ENCODE measurements at regions not wholly inside any gene's neighbourhood (a gene's known extent, or its start where the extent isn't known, plus 50 kb on each side); places are given as distances from the start of the nearest gene placed in this dataset.
"Not testable (repeated sequence)": the region's sequence is repeated elsewhere in the genome, so short reads cannot be mapped to it uniquely, and the experiment has no call there.

DNA sequence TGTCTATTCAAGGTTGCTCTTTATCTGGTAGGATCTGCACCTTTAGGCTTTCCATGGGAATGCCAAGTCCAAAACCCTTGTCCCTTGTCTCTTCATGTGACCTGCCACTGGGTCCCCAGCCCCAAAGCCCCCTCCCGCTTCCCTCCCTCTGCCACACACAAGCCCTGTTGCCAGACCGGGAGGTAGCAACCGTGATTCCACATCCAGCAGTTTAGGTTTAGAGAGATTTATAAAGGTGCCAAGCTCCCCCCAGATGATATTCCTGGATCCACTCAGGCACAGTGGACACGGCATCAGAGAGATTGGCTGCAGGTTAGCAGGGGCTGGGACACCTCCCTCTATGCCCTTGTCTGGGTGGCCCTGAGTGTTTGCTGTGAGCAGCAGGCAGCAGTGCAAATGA is 504.7 kb downstream of the CCDC171 start:
- no peak for DNase-seq

DNA sequence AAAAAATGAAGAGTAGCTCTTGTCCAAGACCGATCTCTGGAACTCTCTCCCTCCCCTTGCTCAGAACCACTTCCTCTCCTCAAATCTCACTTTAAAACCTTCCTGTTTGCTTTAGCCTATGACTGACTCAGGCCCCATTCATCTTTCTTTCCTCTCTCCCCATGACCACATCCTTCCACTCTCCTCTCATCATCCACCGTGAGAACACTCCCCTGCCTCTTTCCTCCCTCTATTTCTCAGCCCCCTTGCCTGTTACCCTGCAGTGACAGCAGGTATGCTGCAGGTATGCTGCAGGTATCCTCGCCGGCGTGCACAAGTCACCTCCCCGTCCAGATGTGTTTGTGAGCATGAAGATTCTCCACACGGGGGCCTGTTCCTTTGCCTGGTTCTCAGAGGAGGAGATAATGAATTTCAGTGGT is 505.3 kb downstream of the CCDC171 start:
- DNase-seq, result no peak

DNA sequence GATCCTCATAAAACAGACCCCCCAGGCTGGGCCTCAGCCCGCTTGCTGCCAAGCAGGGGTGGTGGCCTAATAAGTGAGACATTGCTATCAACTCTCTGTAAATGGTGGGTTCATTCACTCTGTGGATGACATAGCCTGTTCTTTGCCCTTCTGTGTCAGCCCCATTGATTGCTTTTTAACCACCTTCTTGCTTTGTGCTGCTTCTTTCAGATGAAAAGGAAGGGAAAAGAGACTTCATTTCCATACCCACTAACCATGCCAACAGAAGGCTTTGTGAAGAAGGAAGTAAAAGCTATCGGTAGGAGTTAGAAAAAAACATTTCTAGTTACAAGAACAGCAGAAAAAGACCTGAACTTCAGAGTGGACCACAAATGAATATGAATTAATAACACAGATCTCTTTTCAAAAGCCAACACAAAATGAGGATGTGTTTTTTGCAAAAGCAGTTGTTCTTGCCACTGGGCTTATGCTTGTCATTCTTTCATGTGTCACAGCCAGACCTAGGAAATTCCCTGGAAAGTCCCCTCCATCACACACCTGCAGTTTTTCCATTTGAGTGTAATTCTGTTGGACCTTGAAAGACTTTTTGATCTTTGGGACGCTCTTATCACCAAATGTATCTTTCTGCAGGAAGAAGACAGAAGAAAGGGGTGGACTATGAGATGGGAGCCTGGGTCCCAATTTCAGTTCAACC is 507.7 kb downstream of the CCDC171 start:
- no peak for DNase-seq

DNA sequence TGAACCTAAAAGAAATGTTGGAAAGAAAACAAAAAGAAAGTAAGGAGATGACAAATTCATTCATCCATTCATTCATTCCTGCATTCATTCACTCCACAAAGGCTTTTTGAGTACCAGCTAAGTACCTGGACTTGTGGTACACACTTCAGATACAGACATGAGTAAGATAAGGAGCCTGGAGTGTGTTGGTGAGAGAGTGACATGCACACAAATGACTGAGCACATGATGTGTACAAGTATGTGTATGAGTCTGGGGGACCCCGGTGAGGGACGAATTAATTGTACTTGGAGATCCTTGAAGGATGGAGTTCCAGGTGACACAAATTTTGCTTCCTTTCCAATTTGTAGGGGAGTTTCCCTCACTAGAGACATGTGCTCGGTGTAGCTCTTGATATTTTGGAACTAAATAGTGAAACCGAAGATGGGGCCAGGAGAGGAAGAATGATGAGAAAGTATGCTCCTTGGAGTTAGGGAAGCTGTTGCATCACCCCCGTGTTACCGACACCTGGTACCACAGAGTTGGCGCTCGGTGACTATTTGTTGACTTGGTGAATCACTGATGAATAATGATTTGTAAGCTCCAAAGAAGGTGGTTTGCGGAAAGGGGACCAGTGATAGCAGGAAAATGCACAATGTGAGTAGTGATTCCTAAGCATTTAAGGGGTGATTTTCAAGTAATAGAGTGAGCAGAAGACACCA is 509.8 kb downstream of the CCDC171 start:
- DNase-seq, result no peak

DNA sequence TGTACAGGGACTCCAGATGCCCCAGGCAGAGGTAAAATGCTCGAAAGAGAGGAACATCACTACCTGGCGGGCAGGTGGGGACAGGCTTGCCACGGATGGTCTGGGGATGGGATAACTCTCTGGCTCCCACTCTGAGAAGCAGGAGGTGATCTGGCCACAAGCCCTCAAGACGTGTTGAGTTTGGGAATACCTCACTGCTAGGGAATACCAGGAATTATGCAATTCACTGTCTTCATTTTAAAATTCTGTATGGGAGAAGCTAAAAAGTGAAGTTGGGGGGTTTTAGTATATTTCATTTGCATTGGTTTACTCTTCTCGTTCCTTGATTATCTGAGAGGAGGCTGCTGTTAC is 510.4 kb downstream of the CCDC171 start:
- no peak for DNase-seq

DNA sequence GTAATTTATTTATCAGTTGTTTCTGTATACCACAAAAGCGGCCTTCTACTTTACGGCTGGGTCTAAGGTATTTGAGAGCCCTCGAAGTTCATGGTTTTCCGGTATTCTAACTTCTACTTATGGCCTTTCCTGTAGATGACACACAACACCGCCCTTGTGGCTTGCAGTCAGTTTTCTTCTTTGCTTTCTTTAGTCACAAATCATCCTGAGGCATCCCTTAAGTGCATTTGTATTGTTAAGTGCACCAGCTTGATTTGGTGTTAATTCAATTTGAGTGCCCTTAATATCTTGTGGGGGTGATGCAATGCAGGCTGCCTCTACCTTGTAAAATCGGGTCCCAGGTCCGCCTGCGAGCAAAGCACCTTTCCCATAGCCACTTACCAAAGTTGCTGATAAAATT is 511.9 kb downstream of the CCDC171 start:
- no peak for DNase-seq

DNA sequence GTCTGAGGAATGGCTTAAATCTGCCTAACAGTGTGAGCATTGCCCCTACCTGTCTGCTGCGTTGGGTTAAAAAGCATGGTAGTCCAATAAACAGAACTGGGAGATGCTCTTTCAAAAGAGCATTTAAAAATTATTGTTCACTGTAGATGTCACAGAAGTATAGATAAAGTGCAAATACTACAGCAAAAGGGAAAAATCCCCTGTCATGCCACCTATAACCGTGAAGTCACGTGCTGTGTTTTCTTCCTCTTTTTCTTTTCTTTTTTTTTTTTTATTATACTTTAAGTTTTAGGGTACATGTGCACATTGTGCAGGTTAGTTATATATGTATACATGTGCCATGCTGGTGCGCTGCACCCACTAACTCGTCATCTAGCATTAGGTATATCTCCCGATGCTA is 513.4 kb downstream of the CCDC171 start:
- DNase-seq, result not testable (repeated sequence)

DNA sequence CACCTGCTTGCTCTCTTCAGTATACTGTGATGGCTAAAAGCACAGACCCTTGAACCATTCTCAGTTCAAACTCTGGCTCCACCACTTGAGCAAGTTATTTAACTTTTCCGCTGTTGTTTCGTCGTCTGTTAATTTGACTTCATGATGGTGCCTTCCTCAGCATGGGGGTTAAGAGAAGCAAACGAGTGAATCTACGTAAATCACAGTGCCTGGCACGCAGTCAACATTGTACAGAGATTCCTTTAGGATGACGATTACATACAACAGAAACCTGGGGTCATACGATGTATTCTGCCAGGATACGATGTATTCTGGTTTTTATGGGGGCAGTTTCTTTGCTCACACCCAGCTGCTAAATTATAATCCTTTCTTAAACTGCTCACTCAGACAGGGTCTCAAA is 515.6 kb downstream of the CCDC171 start:
- DNase-seq, result no peak

DNA sequence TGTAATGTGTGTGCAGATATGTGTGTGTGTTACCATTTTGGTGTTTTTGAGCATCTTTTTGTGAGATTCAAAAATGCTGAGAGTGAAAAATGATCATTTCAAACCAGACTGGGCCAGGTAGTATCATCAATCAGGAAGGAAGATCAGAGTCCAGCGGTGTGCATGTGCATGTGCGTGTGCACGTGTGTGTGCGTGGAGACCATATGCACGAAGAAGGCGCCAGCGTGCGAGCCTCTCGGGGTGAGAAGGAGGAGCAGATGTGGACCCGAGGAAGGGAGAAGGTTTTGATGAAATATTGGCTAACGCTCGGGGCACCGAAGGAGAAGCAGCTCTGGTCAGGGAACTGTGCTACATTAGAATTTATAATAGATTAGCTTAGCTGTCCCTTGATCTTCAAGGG is 516.4 kb downstream of the CCDC171 start:
- DNase-seq, result no peak

DNA sequence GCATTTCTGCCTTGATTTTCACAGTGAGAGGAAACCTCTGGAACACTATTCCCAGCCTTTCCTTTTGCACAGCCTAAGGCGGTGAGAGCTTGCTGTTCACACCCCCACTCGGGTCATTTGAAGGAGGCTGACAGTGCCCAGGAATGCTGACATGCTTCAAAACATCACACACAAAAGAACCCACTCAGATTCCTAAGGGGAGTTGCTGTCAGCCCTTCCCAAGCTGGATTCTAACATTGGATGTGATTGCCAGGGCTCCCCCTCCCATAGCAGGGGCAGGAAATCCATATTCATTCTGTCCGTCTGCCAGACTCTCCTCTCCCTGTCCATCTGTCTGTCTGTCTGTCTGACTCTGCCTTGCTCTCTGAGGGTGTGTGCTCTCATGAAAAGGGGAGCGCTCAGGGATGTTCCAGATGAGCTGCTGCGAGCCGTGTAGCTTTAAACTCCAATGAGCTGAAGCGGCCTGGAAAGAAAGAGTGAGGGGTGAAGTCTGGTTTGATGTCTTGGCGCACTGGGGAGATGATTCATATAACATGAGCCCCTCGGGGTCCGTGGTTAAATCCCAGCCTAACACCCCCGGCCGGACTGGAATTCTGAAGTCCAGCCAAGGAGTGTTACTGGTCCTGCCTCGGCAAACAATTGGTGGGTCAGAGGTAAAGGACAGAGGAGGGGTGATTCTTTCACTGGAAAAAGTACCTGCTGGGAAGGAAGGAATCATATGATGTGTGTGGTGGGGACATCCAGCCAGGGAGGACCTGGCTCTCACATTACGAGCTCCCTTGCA is 517.0 kb downstream of the CCDC171 start:
- no peak for DNase-seq

DNA sequence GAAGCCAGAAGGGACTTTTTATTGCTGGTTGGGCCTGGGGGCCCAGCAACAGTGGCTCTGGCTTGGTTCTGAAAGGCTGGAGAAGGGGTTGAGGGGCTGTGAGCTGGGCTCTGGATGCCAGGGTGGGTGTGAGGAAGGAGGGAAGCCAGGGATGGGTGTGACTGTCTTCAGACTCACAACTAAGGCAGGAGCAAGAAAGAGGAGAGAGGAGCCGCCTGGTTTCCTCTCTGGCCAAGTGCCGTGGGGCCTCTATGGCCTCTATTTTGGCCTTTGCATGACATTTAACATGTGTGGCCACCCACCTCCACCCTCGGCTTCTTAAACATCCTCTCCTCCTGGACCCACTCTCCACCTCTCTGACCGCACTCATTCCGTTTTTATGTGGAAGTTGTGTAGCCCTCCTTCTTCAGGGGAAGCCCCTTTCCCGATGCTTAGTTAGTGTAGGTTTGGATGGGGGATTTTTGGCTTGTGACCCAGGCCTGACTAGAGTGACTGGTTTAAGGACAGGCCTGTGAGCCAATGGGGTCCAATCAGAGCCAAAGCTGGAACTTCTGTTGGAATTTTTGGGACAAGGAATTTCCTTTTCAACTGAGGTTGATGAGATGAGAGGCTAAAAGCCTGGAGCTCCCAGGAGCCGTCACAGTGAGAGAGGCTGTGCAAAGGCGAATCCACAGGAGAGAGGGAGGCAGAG is 517.8 kb downstream of the CCDC171 start:
- no peak for DNase-seq

DNA sequence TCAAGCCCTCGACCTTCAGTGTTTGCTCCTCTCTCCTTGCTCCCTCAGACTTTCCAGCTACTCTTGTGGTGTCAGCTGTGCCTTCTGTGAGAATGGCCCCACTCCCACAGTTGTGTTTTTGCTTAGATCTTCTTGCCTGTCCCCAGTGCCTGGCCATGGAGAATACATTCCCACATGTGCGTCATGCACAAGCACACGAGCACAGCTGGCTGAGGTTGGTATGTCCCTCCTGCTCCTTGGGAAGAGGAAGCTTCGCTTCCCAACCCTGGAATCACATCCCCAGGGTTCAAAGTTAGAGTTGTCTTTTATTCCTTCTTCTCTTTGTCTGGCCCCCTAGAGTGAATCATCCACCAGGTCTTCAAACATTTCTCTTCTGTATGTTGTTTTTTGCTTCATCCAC is 518.6 kb downstream of the CCDC171 start:
- DNase-seq, result no peak

DNA sequence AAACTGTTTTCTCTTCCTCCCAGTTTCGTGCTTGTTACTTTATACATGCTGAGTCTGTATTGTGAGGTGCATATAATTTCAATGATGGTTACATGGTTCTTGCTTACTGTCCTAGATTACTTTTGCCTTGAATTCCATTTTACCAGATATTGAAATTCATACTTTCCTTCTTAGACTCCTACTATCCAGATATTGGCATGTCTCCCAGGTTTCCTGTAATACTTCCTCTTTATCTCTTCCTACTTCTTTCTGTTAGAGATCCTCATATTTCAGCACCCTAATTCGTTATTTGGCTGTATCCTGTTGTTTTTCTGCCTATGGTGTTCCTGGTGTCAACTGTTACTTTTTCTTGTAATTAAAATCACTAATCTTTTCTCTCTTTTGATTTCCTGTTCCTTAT is 522.1 kb downstream of the CCDC171 start:
- no peak for DNase-seq

DNA sequence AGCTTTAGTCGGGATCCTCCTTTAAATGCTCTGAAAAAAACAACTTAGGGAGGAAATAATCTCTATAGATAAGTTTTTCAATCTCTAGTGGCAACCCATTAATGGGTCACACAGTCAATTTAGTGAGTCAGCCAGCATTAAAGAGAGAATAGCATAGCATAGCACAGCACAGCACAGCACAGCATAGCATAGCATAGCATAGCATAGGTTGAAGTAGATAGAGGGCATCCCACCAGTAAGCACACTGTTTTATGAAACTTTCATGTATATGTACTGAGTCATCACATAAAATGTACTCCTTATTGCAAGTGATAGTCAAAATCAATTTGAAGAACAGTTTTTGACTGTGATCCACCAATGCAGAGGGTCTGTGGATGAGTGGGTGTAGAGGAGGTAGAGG is 522.9 kb downstream of the CCDC171 start:
- no peak for DNase-seq

DNA sequence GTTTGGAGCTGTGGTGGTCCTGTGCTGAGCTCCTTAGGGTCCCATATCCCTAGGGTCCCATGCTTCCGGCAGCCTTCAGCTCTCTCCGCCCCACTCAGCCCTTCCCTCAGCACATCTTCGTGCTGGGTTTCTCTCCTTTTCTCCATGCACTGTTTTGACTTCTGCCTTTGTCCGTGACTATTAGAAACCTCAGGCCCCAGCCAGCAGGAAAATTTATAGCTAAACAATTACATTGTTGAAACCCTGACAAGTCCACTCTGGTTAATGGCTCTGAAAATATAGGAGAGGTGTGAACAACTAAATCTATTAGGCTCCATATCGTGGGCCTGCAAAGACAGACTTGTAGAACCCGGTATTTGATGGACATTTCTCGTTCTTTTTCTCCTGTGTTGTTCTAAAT is 523.7 kb downstream of the CCDC171 start:
- no peak for DNase-seq

DNA sequence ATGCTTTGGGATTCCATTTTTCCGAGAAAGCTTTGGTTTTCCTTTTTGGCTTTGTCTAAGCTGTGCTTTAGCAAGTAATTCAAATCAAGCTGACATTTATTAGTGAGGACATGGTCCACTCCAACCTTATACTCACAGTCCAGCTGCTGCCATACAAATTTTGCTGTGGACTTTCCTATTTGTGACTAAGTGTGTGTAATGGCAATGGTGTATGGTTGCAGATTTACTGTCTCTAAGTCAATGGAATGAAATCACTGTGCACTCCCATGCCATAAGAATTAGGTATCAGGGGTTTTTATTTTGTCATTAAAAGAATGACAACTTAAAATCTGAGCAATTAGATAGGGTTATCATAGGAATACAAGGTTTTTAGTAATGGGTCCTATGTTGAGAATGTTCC is 530.0 kb downstream of the CCDC171 start:
- DNase-seq, result no peak

DNA sequence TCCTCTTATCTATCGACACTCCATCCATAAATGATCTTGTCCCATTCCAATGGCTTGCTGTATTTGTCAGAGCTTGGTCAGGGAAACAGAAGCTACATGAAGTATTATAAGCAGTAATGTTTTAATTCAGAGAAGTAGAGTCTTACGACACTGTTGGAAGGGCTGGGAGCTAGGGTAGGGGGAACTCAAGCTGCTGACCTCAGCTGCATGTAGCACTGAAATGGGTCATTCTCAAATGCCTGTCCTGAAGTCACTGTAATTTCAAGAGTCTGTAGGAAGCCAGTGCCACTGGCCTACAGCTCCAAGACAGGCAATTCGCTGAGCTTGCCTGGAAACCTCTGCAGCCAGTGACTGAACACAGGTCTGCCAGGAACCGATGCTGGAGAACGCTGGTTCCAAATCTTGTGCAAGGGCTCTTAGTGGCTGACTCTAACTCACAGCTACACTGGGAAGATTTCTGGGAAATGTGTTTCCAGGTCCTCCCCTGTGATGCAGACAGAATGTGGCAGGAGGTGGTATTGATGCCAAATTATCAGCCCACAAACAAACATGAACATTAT is 532.4 kb downstream of the CCDC171 start:
- DNase-seq, result no peak

DNA sequence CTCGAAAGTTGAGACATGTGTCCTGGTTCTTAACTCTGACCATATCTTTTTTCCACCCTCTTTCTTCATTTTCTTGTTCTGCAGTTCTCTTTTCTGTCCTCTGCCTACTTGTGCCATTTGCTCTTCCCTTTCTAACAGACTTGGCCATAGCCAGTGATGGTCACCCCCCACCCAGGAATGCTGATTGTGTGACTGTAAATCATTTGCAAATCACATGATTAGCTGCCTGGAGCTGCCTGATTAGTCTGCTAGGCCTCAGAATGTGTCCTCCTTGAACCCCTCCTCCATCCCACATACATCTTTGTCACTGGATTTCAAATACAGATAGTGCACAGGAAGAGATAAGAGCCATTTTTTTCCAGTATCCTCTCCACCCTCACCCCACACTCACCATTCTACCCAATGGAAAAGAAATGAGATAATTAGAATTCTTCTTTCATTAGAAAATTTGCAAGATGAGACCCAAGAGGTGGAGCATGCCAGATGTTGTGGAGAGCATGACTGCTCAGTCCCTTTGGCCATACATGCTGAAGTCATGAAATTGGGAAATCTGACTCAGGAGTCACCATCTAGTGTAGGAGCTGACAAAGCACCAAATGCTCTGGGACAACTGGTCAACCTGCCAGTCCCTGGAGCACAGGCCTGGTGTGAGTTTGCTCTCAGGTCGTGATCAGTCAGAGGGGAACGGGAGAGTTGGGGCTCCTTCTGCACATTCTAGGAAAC is 538.2 kb downstream of the CCDC171 start:
- no peak for DNase-seq

DNA sequence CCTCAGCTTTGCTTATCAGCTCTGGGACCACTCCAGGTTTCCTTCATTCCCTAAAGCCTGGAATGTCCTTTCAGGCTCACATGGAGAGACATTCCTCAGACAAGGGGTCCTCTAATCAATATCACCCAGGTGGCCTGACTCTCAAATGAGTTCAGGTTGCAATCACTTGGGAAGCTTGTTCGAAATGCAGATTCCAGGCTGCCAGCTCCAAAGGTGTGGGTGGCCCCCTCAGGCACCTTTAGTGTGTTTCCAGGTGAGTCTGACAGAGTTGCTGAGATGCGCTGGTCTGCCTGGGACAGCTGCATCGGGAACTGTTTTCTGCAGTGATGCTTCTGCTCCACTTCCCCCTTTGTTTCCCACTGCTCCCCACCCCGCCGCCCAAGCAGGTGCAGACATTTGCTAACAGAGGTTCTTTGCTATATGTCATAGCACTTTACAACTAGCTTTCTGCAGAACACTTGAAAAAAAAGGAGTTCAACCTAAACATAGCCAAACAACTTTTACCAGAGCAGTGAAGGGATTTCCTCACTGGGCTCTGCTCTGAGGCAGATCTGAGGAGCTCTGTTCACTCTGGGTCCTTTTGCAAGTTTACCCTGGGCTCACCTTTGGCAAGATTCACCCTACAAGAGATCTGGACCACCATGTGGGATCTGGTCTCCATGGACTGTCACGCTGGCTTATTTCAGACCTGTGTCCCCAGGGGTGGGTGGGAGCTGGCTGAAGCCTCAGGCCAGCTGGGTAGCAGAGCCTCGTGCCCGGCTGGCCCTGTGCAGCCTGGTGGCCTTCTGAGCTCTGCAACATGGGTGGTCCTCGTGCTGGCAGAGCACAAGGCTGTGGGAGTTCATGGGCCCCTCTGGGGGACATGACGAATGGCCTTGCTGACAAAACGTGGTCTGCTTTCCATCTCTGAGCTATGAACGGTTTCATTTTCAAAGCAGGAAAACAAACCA is 539.6 kb downstream of the CCDC171 start:
- no peak for DNase-seq

DNA sequence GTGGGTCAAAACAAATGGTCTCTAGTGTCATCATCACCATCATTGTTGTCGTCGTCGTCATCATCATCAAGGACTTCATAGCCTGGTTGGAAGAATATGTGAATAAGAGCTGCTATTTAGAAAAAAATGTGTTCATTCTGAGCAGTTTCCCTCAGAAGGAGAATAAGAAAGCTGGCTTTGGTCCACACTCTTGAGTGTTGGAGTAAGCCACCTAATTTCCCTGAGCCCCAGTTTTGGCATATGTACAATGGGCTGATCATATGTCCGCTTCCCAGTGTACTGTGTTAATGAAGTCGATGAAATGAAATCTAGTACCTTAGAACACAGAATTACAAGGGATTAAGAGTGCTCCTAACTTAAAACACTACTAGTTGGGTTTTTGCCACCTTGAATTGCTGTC is 545.5 kb downstream of the CCDC171 start:
- DNase-seq, result no peak
